ENCODE measurements at regions not wholly inside any gene's neighbourhood (a gene's known extent, or its start where the extent isn't known, plus 50 kb on each side); places are given as distances from the start of the nearest gene placed in this dataset.

- H3K4me1 Mint-ChIP-seq = no peaks in the 10 kb centered on the region
- no peaks in the 10 kb centered on the region for H3K36me3 Mint-ChIP-seq (ENCODE audit: low read depth)
- H3K27ac Mint-ChIP-seq = no peak overlapping the region
- DNase-seq (no peak), ATAC-seq (no peak)
- H3K9me3 ChIP-seq (ENCODE audit: control insufficient read depth, low read length, poor library complexity, severe bottlenecking) = no peaks in the 10 kb centered on the region
- no peaks in the 10 kb centered on the region for H3K27me3 Mint-ChIP-seq
- no peak overlapping the region for H3K4me3 Mint-ChIP-seq
Observed at GRCh38 chrX:4825550-4825949, 1112.1 kb upstream of the PRKX start.

GRCh38 chrX:4809571-4809970 lies 1096.1 kb upstream of the PRKX start:
- no peaks in the 10 kb centered on the region for H3K27me3 Mint-ChIP-seq
- no peak overlapping the region for H3K27ac Mint-ChIP-seq
- no peaks in the 10 kb centered on the region for H3K4me1 Mint-ChIP-seq
- DNase-seq = no peak
- no peak overlapping the region for H3K4me3 Mint-ChIP-seq
- ATAC-seq = no peak
- H3K9me3 ChIP-seq (ENCODE audit: control insufficient read depth, low read length, poor library complexity, severe bottlenecking) = no peaks in the 10 kb centered on the region
- no peaks in the 10 kb centered on the region for H3K36me3 Mint-ChIP-seq (ENCODE audit: low read depth)

GRCh38 chrX:4805502-4805901 lies 1092.1 kb upstream of the PRKX start:
- H3K27ac Mint-ChIP-seq = no peak overlapping the region
- no peak for ATAC-seq
- no peak for DNase-seq
- H3K36me3 Mint-ChIP-seq (ENCODE audit: low read depth) = no peaks in the 10 kb centered on the region
- no peak overlapping the region for H3K4me3 Mint-ChIP-seq
- no peaks in the 10 kb centered on the region for H3K9me3 ChIP-seq (ENCODE audit: control insufficient read depth, low read length, poor library complexity, severe bottlenecking)
- H3K27me3 Mint-ChIP-seq = no peaks in the 10 kb centered on the region
- H3K4me1 Mint-ChIP-seq = no peaks in the 10 kb centered on the region

GRCh38 chrX:4800756-4801155 lies 1087.3 kb upstream of the PRKX start:
- H3K9me3 ChIP-seq (ENCODE audit: control insufficient read depth, low read length, poor library complexity, severe bottlenecking) = no peaks in the 10 kb centered on the region

DNA sequence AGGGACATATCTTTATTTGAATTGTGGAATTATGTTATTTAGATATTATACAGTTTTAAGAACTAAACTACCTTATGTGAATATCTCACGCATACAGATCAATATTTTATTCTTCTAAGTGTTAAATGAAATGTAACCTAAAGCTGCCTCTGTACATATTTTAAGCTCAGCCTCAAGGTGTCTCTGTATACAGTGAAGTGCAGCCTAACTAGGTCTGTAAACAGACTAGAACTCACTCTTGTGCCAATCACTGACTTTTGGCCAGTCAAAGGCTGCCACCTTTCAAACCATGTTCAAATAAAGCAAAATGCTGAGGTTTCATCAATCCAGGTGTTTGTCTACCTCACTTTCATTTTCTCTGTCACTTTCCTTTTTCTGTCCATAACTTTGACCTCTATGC lies 1074.5 kb upstream of the PRKX start:
- H3K4me1 Mint-ChIP-seq = no peaks in the 10 kb centered on the region
- H3K27me3 Mint-ChIP-seq = no peaks in the 10 kb centered on the region
- no peaks in the 10 kb centered on the region for H3K9me3 ChIP-seq (ENCODE audit: control insufficient read depth, low read length, poor library complexity, severe bottlenecking)
- H3K27ac Mint-ChIP-seq = no peak overlapping the region
- H3K36me3 Mint-ChIP-seq (ENCODE audit: low read depth) = no peaks in the 10 kb centered on the region
- no peak for DNase-seq
- no peak for ATAC-seq
- no peak overlapping the region for H3K4me3 Mint-ChIP-seq

More at GRCh38 chrX:4800756-4801155, 1087.3 kb upstream of the PRKX start:
- Mint-ChIP-seq H3K27me3 (no peaks in the 10 kb centered on the region), H3K4me1 (no peaks in the 10 kb centered on the region), H3K27ac (no peak overlapping the region), H3K4me3 (no peak overlapping the region), H3K36me3 (ENCODE audit: low read depth) (no peaks in the 10 kb centered on the region)
- ATAC-seq (no peak), DNase-seq (no peak)

DNA sequence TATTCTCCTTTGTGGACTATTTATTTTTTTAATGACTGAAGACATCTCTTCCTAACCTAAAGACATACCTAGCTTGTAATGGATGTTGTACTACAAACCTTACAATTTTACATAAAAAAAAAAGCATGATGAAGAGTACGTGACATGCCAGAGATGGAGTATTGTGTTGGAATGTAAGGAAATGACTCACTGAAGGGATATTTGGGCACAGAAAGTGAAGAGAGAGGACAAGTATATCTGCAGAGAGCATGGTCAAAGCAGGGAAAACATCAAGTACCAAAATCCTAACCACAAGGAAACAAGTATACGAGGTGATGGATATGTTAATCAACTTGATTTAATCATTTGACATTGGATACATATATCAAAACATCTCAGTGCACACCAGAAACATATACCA lies 1051.4 kb upstream of the PRKX start:
- Mint-ChIP-seq H3K36me3 (ENCODE audit: low read depth) (no peaks in the 10 kb centered on the region), H3K4me3 (no peak overlapping the region)
- no peak for DNase-seq

GRCh38 chrX:4762196-4762595 lies 1048.7 kb upstream of the PRKX start:
- no peak for ATAC-seq

More for the DNA sequence above, 1051.4 kb upstream of the PRKX start:
- no peak for ATAC-seq
- no peaks in the 10 kb centered on the region for H3K9me3 ChIP-seq (ENCODE audit: control insufficient read depth, low read length, poor library complexity, severe bottlenecking)
- Mint-ChIP-seq H3K27ac (no peak overlapping the region), H3K4me1 (no peaks in the 10 kb centered on the region), H3K27me3 (no peaks in the 10 kb centered on the region)

DNA sequence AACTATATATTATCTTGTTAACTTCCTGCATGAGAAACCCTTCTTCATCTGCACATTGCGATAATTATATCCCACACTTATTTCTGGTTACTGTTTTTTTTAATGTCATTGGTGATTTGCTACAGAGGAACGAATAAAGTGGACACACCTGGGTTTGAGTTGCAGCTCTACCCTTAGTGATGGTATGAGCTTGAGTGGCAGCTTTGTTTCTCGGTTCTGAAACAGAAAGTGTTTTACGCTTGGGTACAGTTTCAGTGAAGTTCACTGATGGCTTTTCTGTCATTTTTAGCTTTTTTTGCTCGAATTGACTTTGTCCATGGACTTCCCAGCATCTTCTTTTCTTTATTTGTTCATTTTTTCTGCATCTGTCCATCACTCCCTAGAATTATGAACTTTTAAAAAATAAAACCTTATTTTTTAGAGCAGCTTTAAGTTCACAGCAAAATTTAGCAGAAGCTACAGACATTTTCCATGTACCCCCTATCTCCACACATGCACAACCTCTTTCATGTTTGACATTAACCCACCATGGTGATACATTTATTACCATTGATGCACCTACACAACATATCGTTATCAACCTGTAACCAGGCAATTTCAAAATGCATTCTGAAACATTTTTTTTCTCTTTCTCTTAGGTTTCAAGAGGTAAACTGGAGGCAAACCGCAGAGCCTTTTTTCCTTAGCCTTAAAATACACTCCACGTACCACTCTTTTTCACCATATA lies 1041.6 kb upstream of the PRKX start:
- no peak for ATAC-seq
- Mint-ChIP-seq H3K27ac (no peak overlapping the region), H3K4me3 (no peak overlapping the region)

More at GRCh38 chrX:4762196-4762595, 1048.7 kb upstream of the PRKX start:
- no peak overlapping the region for H3K4me3 Mint-ChIP-seq
- no peak overlapping the region for H3K27ac Mint-ChIP-seq
- H3K27me3 Mint-ChIP-seq = no peaks in the 10 kb centered on the region
- no peak for DNase-seq
- H3K9me3 ChIP-seq (ENCODE audit: control insufficient read depth, low read length, poor library complexity, severe bottlenecking) = no peaks in the 10 kb centered on the region
- no peaks in the 10 kb centered on the region for H3K4me1 Mint-ChIP-seq
- no peaks in the 10 kb centered on the region for H3K36me3 Mint-ChIP-seq (ENCODE audit: low read depth)

DNA sequence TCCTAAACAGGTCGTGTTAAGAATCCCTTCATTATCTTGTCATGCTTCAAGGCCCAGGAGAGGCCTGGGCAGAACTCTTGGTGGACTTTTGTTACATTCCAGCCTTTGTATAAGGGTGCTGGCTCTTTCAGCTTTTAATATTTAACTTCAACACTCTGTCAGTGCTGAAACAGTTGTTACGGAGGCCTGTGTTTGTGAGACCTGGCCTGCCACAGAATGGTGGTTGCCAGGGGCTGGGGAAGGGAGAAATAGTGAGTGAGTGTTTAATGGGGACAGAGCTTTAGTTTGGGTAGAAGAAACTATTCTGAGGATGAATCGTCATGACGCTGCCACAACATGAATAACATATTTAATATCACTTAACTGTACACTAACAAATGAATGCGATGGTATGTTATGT lies 1027.6 kb upstream of the PRKX start:
- Mint-ChIP-seq H3K27ac (no peak overlapping the region), H3K4me1 (no peaks in the 10 kb centered on the region), H3K4me3 (no peak overlapping the region), H3K36me3 (ENCODE audit: low read depth) (no peaks in the 10 kb centered on the region), H3K27me3 (no peaks in the 10 kb centered on the region)
- H3K9me3 ChIP-seq (ENCODE audit: control insufficient read depth, low read length, poor library complexity, severe bottlenecking) = no peaks in the 10 kb centered on the region
- ATAC-seq (no peak), DNase-seq (no peak)

More for the DNA sequence above, 1041.6 kb upstream of the PRKX start:
- H3K36me3 Mint-ChIP-seq (ENCODE audit: low read depth) = no peaks in the 10 kb centered on the region
- H3K4me1 Mint-ChIP-seq = no peaks in the 10 kb centered on the region
- DNase-seq = no peak
- H3K27me3 Mint-ChIP-seq = no peaks in the 10 kb centered on the region
- no peaks in the 10 kb centered on the region for H3K9me3 ChIP-seq (ENCODE audit: control insufficient read depth, low read length, poor library complexity, severe bottlenecking)

DNA sequence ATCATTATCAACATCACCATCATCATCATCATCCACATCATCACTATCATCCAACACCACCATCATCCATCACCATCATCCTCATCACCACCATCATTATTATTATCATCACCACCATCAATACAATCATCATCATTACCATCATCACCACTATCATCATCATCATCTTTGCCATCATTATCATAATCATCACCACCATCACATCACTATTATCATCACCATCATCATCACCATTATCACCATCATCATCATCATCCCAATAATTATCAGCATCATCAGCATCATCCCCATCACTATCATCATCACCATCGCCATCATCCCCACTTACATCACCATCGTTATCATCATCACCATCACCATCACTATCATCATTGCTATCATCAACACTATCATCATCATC lies 1021.9 kb upstream of the PRKX start:
- no peaks in the 10 kb centered on the region for H3K36me3 Mint-ChIP-seq (ENCODE audit: low read depth)
- H3K4me3 Mint-ChIP-seq = no peak overlapping the region
- H3K27me3 Mint-ChIP-seq = no peaks in the 10 kb centered on the region
- ATAC-seq (no peak), DNase-seq (no peak)
- H3K4me1 Mint-ChIP-seq = no peaks in the 10 kb centered on the region
- H3K27ac Mint-ChIP-seq = no peak overlapping the region
- H3K9me3 ChIP-seq (ENCODE audit: control insufficient read depth, low read length, poor library complexity, severe bottlenecking) = no peaks in the 10 kb centered on the region

DNA sequence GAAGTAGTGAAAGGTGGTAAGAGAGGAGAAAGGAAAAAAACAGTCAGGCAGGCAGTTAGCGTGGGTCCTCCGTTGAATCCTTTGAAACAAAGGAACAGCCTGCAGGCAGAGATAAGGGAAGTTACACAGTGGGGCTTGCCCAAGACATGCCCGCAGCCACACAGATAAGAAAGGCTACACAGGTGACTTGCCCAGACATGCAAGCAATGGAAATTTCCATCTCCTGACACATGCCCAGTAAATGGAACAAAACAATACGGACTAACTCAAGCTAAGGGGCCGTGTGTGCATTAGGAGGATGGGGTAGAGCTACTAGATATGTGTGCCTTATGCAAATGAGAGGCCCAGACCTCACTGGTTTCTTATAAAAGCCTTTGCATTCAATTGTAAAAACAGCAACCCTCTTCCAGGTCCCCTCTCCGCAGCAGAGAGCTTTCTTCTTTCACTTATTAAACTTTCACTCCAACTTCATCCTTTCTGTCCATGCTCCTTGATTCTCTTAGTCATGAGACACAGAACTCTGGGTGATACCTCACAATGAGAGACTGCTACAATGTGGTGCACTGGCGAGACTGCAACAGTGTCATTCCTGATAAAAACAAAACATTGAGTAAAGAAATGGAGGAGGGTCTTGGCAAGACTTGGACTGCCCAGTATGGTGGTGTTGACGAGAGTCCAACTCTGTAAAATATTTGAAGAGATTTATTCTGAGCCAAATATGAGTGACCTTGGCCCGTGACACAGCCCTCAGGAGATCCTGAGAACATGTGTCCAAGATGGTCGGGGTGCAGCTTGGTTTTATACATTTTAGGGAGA lies 997.4 kb upstream of the PRKX start:
- no peak for ATAC-seq

DNA sequence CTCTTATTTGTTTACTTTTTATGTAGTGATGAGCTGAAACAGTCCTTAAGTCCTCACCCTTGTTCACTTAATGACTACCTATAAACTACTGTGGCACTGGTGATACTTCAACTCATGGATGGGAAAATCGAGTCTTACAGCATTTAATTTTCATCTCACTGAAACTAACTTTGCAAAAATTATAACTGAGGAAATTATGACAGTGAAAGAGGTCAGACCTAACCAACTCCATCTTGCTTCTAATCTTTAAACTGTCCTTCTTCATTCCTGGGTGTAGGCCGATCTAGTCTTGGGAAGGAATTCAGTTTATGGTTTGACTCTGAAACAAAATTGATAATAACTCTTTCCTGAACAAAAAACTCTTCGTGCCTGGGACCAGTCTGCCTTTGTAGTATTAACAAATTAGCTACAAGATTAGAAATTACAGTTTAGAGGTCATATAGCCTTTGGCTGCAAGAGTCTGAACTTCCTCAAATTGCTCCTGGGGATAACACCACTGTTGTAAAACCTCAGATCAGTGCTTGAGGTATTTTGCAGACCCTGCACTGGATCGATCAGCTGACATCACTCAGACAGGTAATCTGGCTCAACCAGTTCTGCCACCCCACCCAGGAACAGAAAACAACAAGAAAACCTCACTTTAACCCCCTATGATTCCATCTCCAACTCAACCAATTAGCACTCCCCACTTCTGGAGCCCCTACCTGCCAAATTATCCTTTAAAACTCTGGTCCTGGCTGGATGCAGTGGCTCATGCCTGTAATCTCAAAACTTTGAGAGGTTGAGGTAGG lies 995.7 kb upstream of the PRKX start:
- no peak for DNase-seq
- H3K27ac Mint-ChIP-seq = no peak overlapping the region
- H3K36me3 Mint-ChIP-seq (ENCODE audit: low read depth) = no peaks in the 10 kb centered on the region
- no peak for ATAC-seq
- H3K9me3 ChIP-seq (ENCODE audit: control insufficient read depth, low read length, poor library complexity, severe bottlenecking) = no peaks in the 10 kb centered on the region
- H3K27me3 Mint-ChIP-seq = no peaks in the 10 kb centered on the region
- no peak overlapping the region for H3K4me3 Mint-ChIP-seq
- no peaks in the 10 kb centered on the region for H3K4me1 Mint-ChIP-seq

More for the DNA sequence above, 997.4 kb upstream of the PRKX start:
- Mint-ChIP-seq H3K27ac (no peak overlapping the region), H3K36me3 (ENCODE audit: low read depth) (no peaks in the 10 kb centered on the region), H3K27me3 (no peaks in the 10 kb centered on the region), H3K4me3 (no peak overlapping the region), H3K4me1 (no peaks in the 10 kb centered on the region)
- no peak for DNase-seq
- no peaks in the 10 kb centered on the region for H3K9me3 ChIP-seq (ENCODE audit: control insufficient read depth, low read length, poor library complexity, severe bottlenecking)

DNA sequence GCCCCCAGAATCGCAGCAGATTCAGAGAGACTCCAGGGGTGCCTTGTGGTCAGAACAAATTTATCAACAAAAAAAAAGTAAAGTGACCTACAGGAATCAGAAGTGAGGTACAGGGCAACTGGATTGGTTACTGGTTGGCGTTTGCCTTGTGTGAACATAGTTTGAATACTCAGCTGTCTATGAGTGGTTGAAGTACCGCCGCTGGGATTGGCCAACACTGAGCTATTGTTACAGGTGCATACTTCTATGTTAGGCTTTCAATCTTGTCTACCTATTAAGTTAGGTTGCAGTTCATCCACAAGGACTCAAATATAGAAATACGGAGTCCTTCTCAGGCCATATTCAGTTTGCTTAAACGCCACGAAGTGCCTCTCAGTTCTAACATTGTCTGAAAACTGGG lies 993.5 kb upstream of the PRKX start:
- DNase-seq = no peak
- no peaks in the 10 kb centered on the region for H3K4me1 Mint-ChIP-seq
- no peak overlapping the region for H3K27ac Mint-ChIP-seq
- H3K27me3 Mint-ChIP-seq = no peaks in the 10 kb centered on the region
- H3K36me3 Mint-ChIP-seq (ENCODE audit: low read depth) = no peaks in the 10 kb centered on the region
- no peak for ATAC-seq
- H3K9me3 ChIP-seq (ENCODE audit: control insufficient read depth, low read length, poor library complexity, severe bottlenecking) = no peaks in the 10 kb centered on the region
- H3K4me3 Mint-ChIP-seq = no peak overlapping the region
